PC-9 (cell line): ENCODE measurements at regions not wholly inside any gene's neighbourhood (a gene's known extent, or its start where the extent isn't known, plus 50 kb on each side); places are given as distances from the start of the nearest gene placed in this dataset.

ENCODE experiments used
- BruUV-seq: library from RNA; stranded (reverse); fragments of 400-500 nt; replicated peaks from 2 replicates; lab custom pipeline; 2021; lab: Mats Ljungman, UMichigan
- CTCF ChIA-PET: fragments of 300-600 bp; sonication (Branson Sonifier 250); formaldehyde crosslinking; loops from one replicate; lab custom pipeline; 2022; ENCODE audit warnings: antibody characterized with exemption; lab: Charles Lee
- POLR2A ChIA-PET: fragments of 300-600 bp; sonication (Branson Sonifier 250); formaldehyde crosslinking; loops from one replicate; lab custom pipeline; 2022; ENCODE audit warnings: antibody characterized with exemption; ENCODE audit not compliant: unreplicated experiment; lab: Charles Lee
- DNase-seq, 2 experiments: peaks; one replicate each; pipeline versions ENCODE4 v3.0.0 to v3.0.0-alpha.2; 2015 to 2022; ENCODE audit warnings: mixed read lengths in 1 of 2
- H2AFZ ChIP-seq: fragments of 200-600 bp; sonication (generic); 2 replicates; pipeline ENCODE4 v1.8.1; 2017; ENCODE audit warnings: antibody characterized with exemption
- H3F3A ChIP-seq: fragments of 200-600 bp; sonication (generic); 2 replicates; pipeline ENCODE4 v1.8.1; 2017; ENCODE audit warnings: antibody characterized with exemption, mild to moderate bottlenecking, low read depth; ENCODE audit not compliant: insufficient read depth
- H3K27ac ChIP-seq: fragments of 200-600 bp; sonication (generic); 2 replicates; pipeline ENCODE4 v1.6.1; 2016; ENCODE audit warnings: mixed run types
- H3K27me3 ChIP-seq: fragments of 200-600 bp; sonication (generic); 2 replicates; pipeline ENCODE4 v1.6.1; 2016; ENCODE audit warnings: low read depth, mixed run types; ENCODE audit not compliant: insufficient read depth
- H3K36me3 ChIP-seq: fragments of 200-600 bp; sonication (generic); 2 replicates; pipeline ENCODE4 v1.6.1; 2016; ENCODE audit warnings: low read depth, mixed run types
- H3K4me1 ChIP-seq: fragments of 200-600 bp; sonication (generic); replicated peaks from 2 replicates; pipeline ENCODE4 v1.6.1; 2016; ENCODE audit warnings: mixed run types; ENCODE audit not compliant: insufficient read depth
- H3K4me2 ChIP-seq: fragments of 200-600 bp; sonication (generic); 2 replicates; pipeline ENCODE4 v1.6.1; 2017; ENCODE audit warnings: mixed run types
- H3K4me3 ChIP-seq: fragments of 200-600 bp; sonication (generic); 2 replicates; pipeline ENCODE4 v1.6.1; 2016; ENCODE audit warnings: mixed run types
- H3K79me2 ChIP-seq: fragments of 200-600 bp; sonication (generic); 2 replicates; pipeline ENCODE4 v1.6.1; 2017; ENCODE audit warnings: low read depth, mixed run types
- H3K9me2 ChIP-seq: fragments of 200-600 bp; sonication (generic); 2 replicates; pipeline ENCODE4 v1.8.1; 2017; ENCODE audit warnings: mild to moderate bottlenecking; ENCODE audit not compliant: insufficient read depth
- H3K9me3 ChIP-seq: fragments of 200-600 bp; sonication (generic); 2 replicates; pipeline ENCODE4 v1.8.1; 2016; ENCODE audit warnings: low read depth; ENCODE audit not compliant: insufficient read depth
- H4K20me1 ChIP-seq: fragments of 200-600 bp; sonication (generic); 2 replicates; pipeline ENCODE4 v1.8.1; 2017; ENCODE audit not compliant: insufficient read depth
- EZH2 ChIP-seq: fragments of 200-600 bp; sonication (generic); IDR thresholded peaks from 2 replicates; pipeline ENCODE4 v1.8.0; 2017; ENCODE audit warnings: antibody characterized with exemption, low read depth
- intact Hi-C: fragments of 100-400 bp; cut with micrococcal nuclease; formaldehyde crosslinking; loops from one replicate; pipeline ENCODE4 v1.10.0; 2022; ENCODE audit not compliant: unreplicated experiment
- TF ChIP-seq, protein P1 (sequence below): fragments of 200-600 bp; sonication (generic); conservative IDR thresholded peaks from 2 replicates; pipeline ENCODE4 v1.6.1; 2017; ENCODE audit warnings: mixed run types, antibody characterized with exemption, mild to moderate bottlenecking, moderate library complexity

- CTCF ChIA-PET, result no interaction called here
- Histone ChIP-seq H3K9me2 (no peaks in the 10 kb centered on the region), H3K79me2 (no peaks in the 10 kb centered on the region), H3K4me3 (no peak overlapping the region), H3K36me3 (no peaks in the 10 kb centered on the region), H3F3A (no peaks in the 10 kb centered on the region), H3K4me1 (no peaks in the 10 kb centered on the region), H3K27ac (no peak overlapping the region), H3K4me2 (no peak overlapping the region), H4K20me1 (no peaks in the 10 kb centered on the region), H3K9me3 (no peaks in the 10 kb centered on the region; the same call in 1 of the 2 replicates), H3K27me3 (peaks cover 5% of the 10 kb centered on the region; the same call in 1 of the 2 replicates), H2AFZ (no peak overlapping the region)
- intact Hi-C loops, result no loop called here
- POLR2A ChIA-PET, result no interaction called here
- no peak for DNase-seq
- BruUV-seq, result no TSS peak
- no peak for TF ChIP-seq EZH2
- TF ChIP-seq, protein P1, sequence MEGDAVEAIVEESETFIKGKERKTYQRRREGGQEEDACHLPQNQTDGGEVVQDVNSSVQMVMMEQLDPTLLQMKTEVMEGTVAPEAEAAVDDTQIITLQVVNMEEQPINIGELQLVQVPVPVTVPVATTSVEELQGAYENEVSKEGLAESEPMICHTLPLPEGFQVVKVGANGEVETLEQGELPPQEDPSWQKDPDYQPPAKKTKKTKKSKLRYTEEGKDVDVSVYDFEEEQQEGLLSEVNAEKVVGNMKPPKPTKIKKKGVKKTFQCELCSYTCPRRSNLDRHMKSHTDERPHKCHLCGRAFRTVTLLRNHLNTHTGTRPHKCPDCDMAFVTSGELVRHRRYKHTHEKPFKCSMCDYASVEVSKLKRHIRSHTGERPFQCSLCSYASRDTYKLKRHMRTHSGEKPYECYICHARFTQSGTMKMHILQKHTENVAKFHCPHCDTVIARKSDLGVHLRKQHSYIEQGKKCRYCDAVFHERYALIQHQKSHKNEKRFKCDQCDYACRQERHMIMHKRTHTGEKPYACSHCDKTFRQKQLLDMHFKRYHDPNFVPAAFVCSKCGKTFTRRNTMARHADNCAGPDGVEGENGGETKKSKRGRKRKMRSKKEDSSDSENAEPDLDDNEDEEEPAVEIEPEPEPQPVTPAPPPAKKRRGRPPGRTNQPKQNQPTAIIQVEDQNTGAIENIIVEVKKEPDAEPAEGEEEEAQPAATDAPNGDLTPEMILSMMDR, result no peak
These were observed 56.0 kb upstream of the OSMR start for GRCh38 chr5:38789777-38790176.

DNA sequence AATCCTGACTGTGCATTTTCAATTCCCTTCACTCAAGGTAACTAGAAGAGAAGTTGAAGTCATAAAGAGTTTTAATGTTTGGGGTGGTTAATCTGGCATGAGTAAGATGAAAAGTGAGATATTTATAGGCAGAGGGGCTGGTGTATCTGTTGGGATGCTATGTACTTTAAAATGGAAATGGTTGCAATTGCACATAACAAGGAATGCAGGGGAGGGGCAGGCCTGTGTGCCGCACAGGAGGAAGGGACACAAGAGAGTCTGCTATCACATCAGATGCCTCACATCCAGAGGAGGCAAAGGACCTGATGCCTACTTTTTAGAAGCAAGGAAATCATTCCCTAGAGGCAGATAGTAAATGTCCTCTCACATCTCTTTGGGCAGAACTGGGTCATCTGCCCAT lies 55.5 kb upstream of the OSMR start:
- no peak for DNase-seq
- TF ChIP-seq, protein P1, result no peak
- TF ChIP-seq EZH2, result no peak
- no peak overlapping the region for H3K27ac ChIP-seq
- no peaks in the 10 kb centered on the region for H3K4me1 ChIP-seq
- H2AFZ ChIP-seq, result no peak overlapping the region
- intact Hi-C loops, result no loop called here
- H3K4me3 ChIP-seq, result no peak overlapping the region
- no peaks in the 10 kb centered on the region for H3K79me2 ChIP-seq
- no peaks in the 10 kb centered on the region for H3K9me2 ChIP-seq
- no peaks in the 10 kb centered on the region for H3K36me3 ChIP-seq
- peaks cover 5% of the 10 kb centered on the region; the same call in 1 of the 2 replicates for H3K27me3 ChIP-seq
- CTCF ChIA-PET, result no interaction called here
- H3K9me3 ChIP-seq, result no peaks in the 10 kb centered on the region; the same call in 1 of the 2 replicates
- POLR2A ChIA-PET, result no interaction called here
- no peak overlapping the region for H3K4me2 ChIP-seq
- no peaks in the 10 kb centered on the region for H4K20me1 ChIP-seq
- H3F3A ChIP-seq, result no peaks in the 10 kb centered on the region
- BruUV-seq, result no TSS peak

DNA sequence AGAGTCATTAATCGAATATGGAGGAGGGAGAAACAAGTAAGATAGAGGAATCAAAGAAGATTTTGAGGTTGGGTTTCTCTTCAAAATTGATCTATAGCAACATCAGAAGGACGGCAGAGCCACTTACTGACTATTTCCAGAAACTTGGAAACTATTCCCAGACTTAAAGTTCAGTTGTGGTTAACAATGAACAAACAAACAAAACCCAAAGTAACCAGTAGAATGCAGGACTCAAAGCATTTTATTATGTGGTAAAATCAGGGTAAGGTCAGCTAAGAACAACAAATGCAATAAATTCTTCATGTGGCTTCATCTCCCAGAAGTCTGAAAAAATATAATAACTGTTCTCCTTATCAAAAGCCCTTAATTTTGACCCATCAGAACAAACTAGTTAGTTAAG lies 54.9 kb upstream of the OSMR start:
- DNase-seq, result no peak
- no TSS peak for BruUV-seq
- Histone ChIP-seq H3K36me3 (no peaks in the 10 kb centered on the region), H4K20me1 (no peaks in the 10 kb centered on the region), H3K4me3 (no peak overlapping the region), H3F3A (no peaks in the 10 kb centered on the region), H3K9me2 (no peaks in the 10 kb centered on the region), H3K27me3 (peaks cover 5% of the 10 kb centered on the region; the same call in 1 of the 2 replicates), H3K9me3 (no peaks in the 10 kb centered on the region; the same call in 1 of the 2 replicates), H2AFZ (no peak overlapping the region), H3K79me2 (no peaks in the 10 kb centered on the region), H3K4me2 (no peak overlapping the region), H3K4me1 (no peaks in the 10 kb centered on the region), H3K27ac (no peak overlapping the region)
- TF ChIP-seq EZH2, result no peak
- TF ChIP-seq, protein P1, result no peak
- intact Hi-C loops, result no loop called here
- ChIA-PET CTCF (no interaction called here), POLR2A (no interaction called here)
